ENCODE measurements at regions not wholly inside any gene's neighbourhood (a gene's known extent, or its start where the extent isn't known, plus 50 kb on each side); places are given as distances from the start of the nearest gene placed in this dataset.
"Not testable (repeated sequence)": the region's sequence is repeated elsewhere in the genome, so short reads cannot be mapped to it uniquely, and the experiment has no call there.

DNA sequence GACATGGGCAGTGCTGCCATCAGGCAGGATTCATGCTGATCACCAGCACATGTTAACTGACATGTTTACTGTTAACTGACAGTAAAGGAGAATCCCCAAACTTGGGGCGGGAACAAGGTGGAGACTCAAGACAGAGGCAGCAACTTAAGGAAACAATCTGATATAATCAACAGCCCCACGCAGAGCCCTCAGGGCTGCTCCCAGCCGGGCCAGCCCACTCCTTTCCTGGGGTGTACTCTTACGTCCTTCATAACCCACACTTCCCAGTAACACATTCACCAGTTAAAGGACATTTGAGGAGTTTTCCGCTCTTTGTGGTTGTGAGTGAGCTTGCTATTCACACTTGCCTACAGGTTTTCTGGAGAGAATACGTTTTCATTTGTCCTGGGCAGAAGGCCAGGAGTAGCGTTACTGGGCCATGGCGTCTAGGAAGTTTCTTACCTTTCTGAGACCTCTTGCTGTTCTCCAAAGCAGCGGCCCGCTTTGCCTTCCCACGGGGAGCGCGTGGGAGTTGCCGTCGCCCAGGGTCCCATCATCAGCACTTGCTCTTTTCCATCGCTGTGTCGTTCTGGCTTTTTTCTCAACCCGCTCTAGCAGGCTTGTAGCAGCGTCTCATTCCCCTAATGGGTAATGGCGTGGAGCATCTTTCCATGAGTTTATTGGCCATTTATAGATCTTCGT is 56.4 kb downstream of the FOXF2 start:
- H3K27me3 Mint-ChIP-seq = peaks cover 17 to 25% of the 10 kb centered on the region in 2 donors
- no peak for DNase-seq
- Histone ChIP-seq H3K27ac (ENCODE audit: low read depth, low read length) (no peak overlapping the region), H3K9me3 (ENCODE audit: low read length) (no peaks in the 10 kb centered on the region), H3K4me1 (ENCODE audit: insufficient read depth, low read length) (no peaks in the 10 kb centered on the region), H3K27me3 (ENCODE audit: insufficient read depth, low read length, poor library complexity, severe bottlenecking) (no peaks in the 10 kb centered on the region), H3K4me3 (ENCODE audit: low read length) (no peak overlapping the region), H3K36me3 (ENCODE audit: insufficient read depth, low read length) (no peaks in the 10 kb centered on the region)
- no peaks in the 10 kb centered on the region for H3K4me1 Mint-ChIP-seq
- peaks cover 0 to 6% (median 2%) of the 10 kb centered on the region in 5 donors for H3K9me3 Mint-ChIP-seq
- H3K36me3 Mint-ChIP-seq = no peaks in the 10 kb centered on the region
- H3K27ac Mint-ChIP-seq = no peak overlapping the region
- H3K4me3 Mint-ChIP-seq = no peak overlapping the region
- ChIA-PET POLR2A (no interaction called here), CTCF (interaction anchor here (1.3 kb wide), 1 partner anchor 9 kb away, joined by 4 read pairs; no protein-coding TSS in a partner anchor)

DNA sequence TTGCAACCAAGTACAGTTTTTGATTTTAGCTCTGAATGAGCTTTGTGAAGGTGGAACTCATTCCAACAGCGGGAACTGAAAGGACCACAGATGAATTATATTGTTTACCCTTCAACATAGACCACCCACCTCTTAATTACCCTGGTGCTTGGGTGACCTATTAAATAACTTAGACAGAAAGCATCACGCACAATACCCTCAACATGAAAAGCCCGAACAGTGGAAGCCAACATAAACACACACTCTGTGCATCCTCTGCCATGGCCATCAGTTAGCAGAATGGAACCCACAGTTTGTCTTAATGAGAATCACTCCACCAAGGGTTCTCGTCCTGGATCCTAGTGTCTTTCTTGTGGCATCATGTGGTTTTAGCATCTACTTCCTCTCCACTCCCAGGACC is 60.5 kb downstream of the FOXF2 start:
- H3K4me1 Mint-ChIP-seq = no peaks in the 10 kb centered on the region
- H3K36me3 ChIP-seq (ENCODE audit: insufficient read depth, low read length) = no peaks in the 10 kb centered on the region
- H3K27me3 Mint-ChIP-seq = peaks cover 22 to 42% of the 10 kb centered on the region in 2 donors
- no peak overlapping the region for H3K27ac ChIP-seq (ENCODE audit: low read depth, low read length)
- DNase-seq = no peak
- H3K4me1 ChIP-seq (ENCODE audit: insufficient read depth, low read length) = no peaks in the 10 kb centered on the region
- CTCF ChIA-PET = interaction anchor here (1.2 to 2.9 kb wide), 2 partner anchors 13 to 17 kb away, joined by 4 to 10 read pairs; no protein-coding TSS in a partner anchor
- no peaks in the 10 kb centered on the region for H3K36me3 Mint-ChIP-seq
- POLR2A ChIA-PET = no interaction called here
- H3K4me3 Mint-ChIP-seq = no peak overlapping the region
- H3K27ac Mint-ChIP-seq = no peak overlapping the region
- no peaks in the 10 kb centered on the region for H3K27me3 ChIP-seq (ENCODE audit: insufficient read depth, low read length, poor library complexity, severe bottlenecking)
- peaks cover 0 to 14% (median 9%) of the 10 kb centered on the region in 5 donors for H3K9me3 Mint-ChIP-seq
- no peak overlapping the region for H3K4me3 ChIP-seq (ENCODE audit: low read length)
- H3K9me3 ChIP-seq (ENCODE audit: low read length) = no peaks in the 10 kb centered on the region

DNA sequence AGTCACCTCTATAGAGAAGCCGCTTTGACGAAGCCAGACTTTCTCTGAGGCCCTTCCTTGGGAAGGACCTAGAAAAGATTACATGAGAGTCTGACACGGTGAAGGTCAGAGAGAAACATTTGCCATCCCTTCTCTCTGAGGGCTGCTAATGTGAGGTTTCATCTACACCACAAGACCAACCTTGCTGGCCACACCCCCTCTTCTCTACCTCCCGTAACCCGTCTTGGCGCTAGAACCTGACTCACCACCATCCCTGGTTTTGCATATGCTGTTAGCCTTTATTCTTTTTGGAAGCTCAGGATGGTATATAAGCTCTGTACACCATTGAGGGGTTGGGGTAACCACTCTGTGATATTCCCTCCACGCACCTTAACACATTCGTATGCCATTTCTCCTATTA is 63.6 kb downstream of the FOXF2 start:
- Histone ChIP-seq H3K36me3 (ENCODE audit: insufficient read depth, low read length) (no peaks in the 10 kb centered on the region), H3K9me3 (ENCODE audit: low read length) (no peaks in the 10 kb centered on the region), H3K27me3 (ENCODE audit: insufficient read depth, low read length, poor library complexity, severe bottlenecking) (no peaks in the 10 kb centered on the region), H3K27ac (ENCODE audit: low read depth, low read length) (no peak overlapping the region), H3K4me3 (ENCODE audit: low read length) (no peak overlapping the region), H3K4me1 (ENCODE audit: insufficient read depth, low read length) (no peaks in the 10 kb centered on the region)
- POLR2A ChIA-PET = no interaction called here
- Mint-ChIP-seq H3K27ac (no peak overlapping the region), H3K9me3 (peaks cover 0 to 14% (median 9%) of the 10 kb centered on the region in 5 donors), H3K27me3 (peaks cover 20 to 50% of the 10 kb centered on the region in 2 donors), H3K4me3 (no peak overlapping the region), H3K4me1 (no peaks in the 10 kb centered on the region), H3K36me3 (no peaks in the 10 kb centered on the region)
- no peak for DNase-seq
- CTCF ChIA-PET = no interaction called here

- H3K27me3 ChIP-seq (ENCODE audit: insufficient read depth, low read length, poor library complexity, severe bottlenecking); H3K36me3 Mint-ChIP-seq; H3K9me3 Mint-ChIP-seq; H3K4me1 Mint-ChIP-seq; H3K9me3 ChIP-seq (ENCODE audit: low read length); H3K27ac ChIP-seq (ENCODE audit: low read depth, low read length); POLR2A ChIA-PET; CTCF ChIA-PET; DNase-seq; H3K4me1 ChIP-seq (ENCODE audit: insufficient read depth, low read length); H3K4me3 Mint-ChIP-seq; H3K4me3 ChIP-seq (ENCODE audit: low read length); H3K36me3 ChIP-seq (ENCODE audit: insufficient read depth, low read length); H3K27ac Mint-ChIP-seq: not testable (repeated sequence)
- peaks cover 14 to 31% of the 10 kb centered on the region in 2 donors for H3K27me3 Mint-ChIP-seq
Observed at GRCh38 chr6:1456816-1457215, 67.4 kb downstream of the FOXF2 start.

DNA sequence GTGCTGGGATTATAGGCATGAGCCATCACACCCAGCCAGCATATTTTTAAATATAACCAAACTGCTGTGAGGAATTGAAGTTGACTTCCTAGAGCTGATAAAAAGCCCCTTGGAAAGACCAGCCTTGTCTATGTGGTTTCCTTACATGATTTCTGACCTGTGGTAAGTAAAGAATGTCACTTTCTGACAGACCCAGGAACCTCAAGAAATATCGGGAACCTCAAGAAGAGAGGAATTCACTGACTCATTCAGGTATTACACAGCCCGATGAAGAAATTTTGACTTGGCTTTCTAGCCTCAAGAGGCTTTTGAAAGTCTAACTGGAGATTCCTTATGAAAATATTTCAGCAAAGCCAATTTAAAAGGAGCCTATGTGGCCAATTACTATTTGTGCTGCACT is 71.8 kb downstream of the FOXF2 start:
- H3K27ac ChIP-seq (ENCODE audit: low read depth, low read length) = no peak overlapping the region
- no peak for DNase-seq
- Mint-ChIP-seq H3K27ac (no peak overlapping the region), H3K4me3 (no peak overlapping the region), H3K4me1 (no peaks in the 10 kb centered on the region), H3K27me3 (peaks cover 11 to 31% of the 10 kb centered on the region in 2 donors), H3K9me3 (no peaks in the 10 kb centered on the region), H3K36me3 (no peaks in the 10 kb centered on the region)
- no peaks in the 10 kb centered on the region for H3K36me3 ChIP-seq (ENCODE audit: insufficient read depth, low read length)
- no peak overlapping the region for H3K4me3 ChIP-seq (ENCODE audit: low read length)
- ChIA-PET CTCF (no interaction called here), POLR2A (no interaction called here)
- no peaks in the 10 kb centered on the region for H3K4me1 ChIP-seq (ENCODE audit: insufficient read depth, low read length)
- no peaks in the 10 kb centered on the region for H3K27me3 ChIP-seq (ENCODE audit: insufficient read depth, low read length, poor library complexity, severe bottlenecking)
- no peaks in the 10 kb centered on the region for H3K9me3 ChIP-seq (ENCODE audit: low read length)

DNA sequence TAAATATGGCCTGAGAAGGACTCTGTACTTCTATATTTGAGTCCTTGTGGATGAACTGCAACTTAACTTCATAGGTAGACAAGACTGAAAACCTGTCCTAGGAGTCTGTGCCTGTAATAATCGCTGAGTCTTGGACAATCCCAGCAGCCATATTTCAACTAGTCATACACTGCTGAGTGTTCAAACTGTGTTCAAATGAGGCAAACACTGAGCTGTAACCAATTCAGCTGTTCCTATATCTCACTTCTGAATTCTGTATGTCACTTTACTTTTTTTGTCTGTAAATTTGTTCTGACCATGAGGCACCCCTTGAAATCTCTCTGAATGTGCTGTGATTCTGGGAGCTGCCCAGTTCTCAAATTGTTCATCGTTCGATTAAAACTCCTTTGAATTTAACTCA is 72.4 kb downstream of the FOXF2 start:
- Histone ChIP-seq H3K4me3 (ENCODE audit: low read length) (no peak overlapping the region), H3K4me1 (ENCODE audit: insufficient read depth, low read length) (no peaks in the 10 kb centered on the region), H3K9me3 (ENCODE audit: low read length) (no peaks in the 10 kb centered on the region), H3K27ac (ENCODE audit: low read depth, low read length) (no peak overlapping the region), H3K36me3 (ENCODE audit: insufficient read depth, low read length) (no peaks in the 10 kb centered on the region), H3K27me3 (ENCODE audit: insufficient read depth, low read length, poor library complexity, severe bottlenecking) (no peaks in the 10 kb centered on the region)
- POLR2A ChIA-PET = no interaction called here
- peaks cover 11 to 32% of the 10 kb centered on the region in 2 donors for H3K27me3 Mint-ChIP-seq
- CTCF ChIA-PET = no interaction called here
- H3K4me3 Mint-ChIP-seq = no peak overlapping the region
- no peak overlapping the region for H3K27ac Mint-ChIP-seq
- H3K36me3 Mint-ChIP-seq = no peaks in the 10 kb centered on the region
- DNase-seq = no peak
- H3K4me1 Mint-ChIP-seq = no peaks in the 10 kb centered on the region
- H3K9me3 Mint-ChIP-seq = no peaks in the 10 kb centered on the region

GRCh38 chr6:1463275-1463674 is 73.9 kb downstream of the FOXF2 start:
- Histone ChIP-seq H3K4me1 (ENCODE audit: insufficient read depth, low read length) (no peaks in the 10 kb centered on the region), H3K4me3 (ENCODE audit: low read length) (no peak overlapping the region), H3K36me3 (ENCODE audit: insufficient read depth, low read length) (no peaks in the 10 kb centered on the region), H3K27me3 (ENCODE audit: insufficient read depth, low read length, poor library complexity, severe bottlenecking) (no peaks in the 10 kb centered on the region), H3K9me3 (ENCODE audit: low read length) (no peaks in the 10 kb centered on the region), H3K27ac (ENCODE audit: low read depth, low read length) (no peak overlapping the region)
- DNase-seq = no peak
- ChIA-PET POLR2A (no interaction called here), CTCF (no interaction called here)
- H3K4me1 Mint-ChIP-seq = no peaks in the 10 kb centered on the region
- H3K9me3 Mint-ChIP-seq = no peaks in the 10 kb centered on the region
- H3K27ac Mint-ChIP-seq = no peak overlapping the region
- H3K27me3 Mint-ChIP-seq = peaks cover 11 to 37% of the 10 kb centered on the region in 2 donors
- H3K4me3 Mint-ChIP-seq = no peak overlapping the region
- H3K36me3 Mint-ChIP-seq = no peaks in the 10 kb centered on the region

- CTCF ChIA-PET = no interaction called here
- H3K4me3 ChIP-seq (ENCODE audit: low read length) = no peak overlapping the region
- H3K36me3 ChIP-seq (ENCODE audit: insufficient read depth, low read length) = no peaks in the 10 kb centered on the region
- Mint-ChIP-seq H3K4me3 (no peak overlapping the region), H3K9me3 (no peaks in the 10 kb centered on the region), H3K27me3 (peaks cover 11 to 37% of the 10 kb centered on the region in 2 donors), H3K36me3 (no peaks in the 10 kb centered on the region), H3K27ac (no peak overlapping the region), H3K4me1 (no peaks in the 10 kb centered on the region)
- no peaks in the 10 kb centered on the region for H3K4me1 ChIP-seq (ENCODE audit: insufficient read depth, low read length)
- no peak for DNase-seq
- no peaks in the 10 kb centered on the region for H3K9me3 ChIP-seq (ENCODE audit: low read length)
- POLR2A ChIA-PET = no interaction called here
- H3K27ac ChIP-seq (ENCODE audit: low read depth, low read length) = no peak overlapping the region
- H3K27me3 ChIP-seq (ENCODE audit: insufficient read depth, low read length, poor library complexity, severe bottlenecking) = no peaks in the 10 kb centered on the region
Observed at GRCh38 chr6:1463751-1464426, 74.5 kb downstream of the FOXF2 start.
